HUES64 (cell line): ENCODE measurements at regions not wholly inside any gene's neighbourhood (a gene's known extent, or its start where the extent isn't known, plus 50 kb on each side); places are given as distances from the start of the nearest gene placed in this dataset.

ENCODE experiments used
- H3K27ac ChIP-seq: 2 replicates; pipeline ENCODE4 v1.7.0; 2013; ENCODE audit warnings: low read depth, low read length, inconsistent platforms
- H3K27me3 ChIP-seq: 2 replicates; pipeline ENCODE4 v1.6.1; 2013; ENCODE audit warnings: mild to moderate bottlenecking, low read length; ENCODE audit not compliant: insufficient read depth
- H3K36me3 ChIP-seq: 2 replicates; pipeline ENCODE4 v1.6.1; 2013; ENCODE audit warnings: mild to moderate bottlenecking, low read length; ENCODE audit not compliant: insufficient read depth
- H3K4me1 ChIP-seq: 2 replicates; pipeline ENCODE4 v1.6.1; 2013; ENCODE audit warnings: mild to moderate bottlenecking, low read length, moderate library complexity; ENCODE audit not compliant: insufficient read depth
- H3K4me3 ChIP-seq: 2 replicates; pipeline ENCODE4 v1.5.1; 2013; ENCODE audit warnings: mild to moderate bottlenecking, low read length, moderate library complexity
- H3K9ac ChIP-seq: 2 replicates; pipeline ENCODE4 v1.6.1; 2013; ENCODE audit warnings: mild to moderate bottlenecking, low read depth, low read length
- H3K9me3 ChIP-seq: 2 replicates; pipeline ENCODE4 v1.6.1; 2013; ENCODE audit warnings: low read depth, low read length; ENCODE audit not compliant: insufficient read depth
- WGBS: fragments of 150-250, 120-280 bp; methylation state at CpG from one replicate; pipeline ENCODE4 v1.1.7; 2013; ENCODE audit warnings: missing lambda C conversion rate; 5-methylcytosine and 5-hydroxymethylcytosine counted together

DNA sequence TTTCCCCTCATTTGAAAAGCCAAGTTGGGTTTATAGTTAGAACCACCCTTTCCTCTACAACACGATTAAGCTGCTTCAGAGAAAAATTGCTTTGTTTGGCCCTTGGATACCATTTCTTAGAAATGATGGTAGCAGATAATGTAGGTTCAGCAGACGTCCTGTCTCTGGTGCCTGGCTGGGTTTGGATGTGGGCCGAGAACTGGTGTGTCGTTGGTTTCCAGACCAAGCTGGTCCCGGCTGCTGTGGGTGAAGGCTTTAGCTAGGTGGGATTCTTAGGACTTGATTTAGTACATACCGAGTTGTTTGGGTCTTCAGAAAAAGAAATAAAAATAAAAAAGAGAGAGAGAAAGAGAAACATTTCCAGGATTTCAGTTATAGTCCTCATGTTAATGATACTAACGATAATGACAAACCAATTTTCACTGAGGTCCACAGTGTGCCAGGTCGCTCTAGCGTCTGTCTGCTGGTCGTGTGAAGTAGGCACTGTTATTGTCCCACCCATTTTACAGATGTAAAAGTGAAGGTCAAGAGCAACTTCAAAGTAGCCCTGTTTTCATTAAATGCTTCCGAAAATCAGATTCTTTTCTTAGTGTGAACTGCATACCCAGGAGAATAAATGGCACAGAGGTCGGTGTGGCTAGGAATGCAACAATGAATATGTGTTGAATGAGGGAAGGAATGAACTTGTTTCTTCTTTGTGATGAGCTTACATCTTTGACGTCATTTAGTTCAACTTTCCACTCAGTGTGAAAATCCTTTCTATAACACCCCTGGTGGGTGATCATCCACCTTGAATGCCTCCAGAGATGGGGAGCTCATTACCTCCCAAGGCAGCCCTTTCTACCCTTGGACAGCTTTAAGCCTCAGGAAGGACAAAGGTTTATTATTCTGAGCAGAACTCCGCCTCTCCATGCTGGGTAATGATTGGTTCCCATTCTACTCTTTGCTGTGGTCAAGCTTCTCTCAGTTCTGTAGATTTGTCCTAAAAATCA is 115.9 kb downstream of the INHBB start:
- WGBS = 79% methylated on average over 14 of the region's 14 CpGs
- H3K27ac ChIP-seq = no peak overlapping the region
- H3K9me3 ChIP-seq = no peaks in the 10 kb centered on the region; the same call in 1 of the 2 replicates
- H3K9ac ChIP-seq = no peak overlapping the region
- H3K4me1 ChIP-seq = peaks cover 9% of the 10 kb centered on the region
- H3K27me3 ChIP-seq = peaks cover 100% of the 10 kb centered on the region
- no peak overlapping the region for H3K4me3 ChIP-seq
- H3K36me3 ChIP-seq = no peaks in the 10 kb centered on the region

DNA sequence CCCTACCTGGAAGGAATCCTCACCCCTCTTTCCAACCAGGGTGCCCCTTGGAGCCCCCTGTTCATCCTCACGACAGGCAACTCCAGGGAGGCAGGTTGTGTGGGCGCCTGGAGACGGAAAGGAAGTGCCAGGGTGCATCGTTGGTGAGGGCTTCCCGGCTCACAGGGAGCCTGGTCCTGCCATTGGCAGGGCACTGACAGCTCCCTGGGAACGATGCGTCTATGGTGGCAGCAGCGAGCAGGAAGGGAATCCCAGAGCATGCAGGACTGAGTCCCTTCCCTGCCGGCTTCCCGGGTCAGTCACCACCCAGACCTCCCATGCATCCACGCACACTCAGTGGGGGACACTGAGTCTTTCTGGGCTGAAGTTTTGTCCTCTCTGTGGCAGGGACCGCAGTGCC is 117.6 kb downstream of the INHBB start:
- H3K4me3 ChIP-seq = no peak overlapping the region
- H3K4me1 ChIP-seq = peaks cover 10% of the 10 kb centered on the region
- H3K9me3 ChIP-seq = no peaks in the 10 kb centered on the region; the same call in 1 of the 2 replicates
- H3K27me3 ChIP-seq = peaks cover 100% of the 10 kb centered on the region
- H3K36me3 ChIP-seq = no peaks in the 10 kb centered on the region
- 41% methylated on average over 12 of the region's 12 CpGs for WGBS
- H3K27ac ChIP-seq = no peak overlapping the region
- no peak overlapping the region for H3K9ac ChIP-seq

GRCh38 chr2:120463996-120464395 is 118.1 kb downstream of the INHBB start:
- Histone ChIP-seq H3K4me1 (peaks cover 10% of the 10 kb centered on the region), H3K9me3 (no peaks in the 10 kb centered on the region), H3K36me3 (no peaks in the 10 kb centered on the region), H3K27me3 (peaks cover 100% of the 10 kb centered on the region), H3K9ac (no peak overlapping the region), H3K4me3 (no peak overlapping the region), H3K27ac (no peak overlapping the region)
- WGBS = 48% methylated on average over 1 of the region's 1 CpG

GRCh38 chr2:120464448-120464931 is 118.6 kb downstream of the INHBB start:
- Histone ChIP-seq H3K4me3 (no peak overlapping the region), H3K9me3 (no peaks in the 10 kb centered on the region), H3K27me3 (peaks cover 100% of the 10 kb centered on the region), H3K27ac (no peak overlapping the region), H3K4me1 (peaks cover 10% of the 10 kb centered on the region), H3K9ac (no peak overlapping the region), H3K36me3 (no peaks in the 10 kb centered on the region)
- WGBS = 67% methylated on average over 12 of the region's 12 CpGs

DNA sequence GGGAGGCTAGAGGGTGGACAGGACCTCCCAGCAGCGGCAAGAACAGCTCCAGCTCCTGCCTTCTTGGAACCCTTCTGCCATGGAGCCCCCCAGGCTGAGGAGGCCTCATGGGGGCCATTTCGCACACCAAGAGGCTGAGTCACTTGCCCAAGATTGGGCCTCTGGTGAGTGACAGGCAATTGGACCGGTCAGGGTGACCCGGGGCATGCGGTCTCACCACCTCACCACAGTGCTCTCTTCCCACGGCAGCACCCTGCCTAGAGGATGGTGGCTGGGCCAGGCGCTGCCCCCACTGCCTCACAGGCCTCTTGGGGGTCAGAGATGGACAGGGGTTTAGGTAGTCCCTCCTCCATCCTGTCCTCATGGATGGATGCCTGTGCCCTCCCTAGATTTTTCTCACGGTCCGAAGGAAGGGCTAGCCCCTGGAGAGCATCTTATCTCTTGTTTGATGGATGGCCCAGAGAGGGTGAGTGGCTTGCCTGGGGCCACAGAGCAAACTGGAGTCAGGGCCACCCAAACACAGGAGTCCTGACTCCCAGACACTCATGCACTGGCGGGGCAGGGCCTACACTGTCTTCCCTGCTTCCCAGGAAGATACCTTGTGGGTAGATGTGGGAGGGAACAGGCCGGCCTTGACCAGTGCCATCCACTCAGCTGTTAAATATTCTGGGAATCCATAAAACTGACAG is 119.2 kb downstream of the INHBB start:
- no peak overlapping the region for H3K4me3 ChIP-seq
- H3K9me3 ChIP-seq = no peaks in the 10 kb centered on the region
- no peak overlapping the region for H3K27ac ChIP-seq
- peaks cover 100% of the 10 kb centered on the region for H3K27me3 ChIP-seq
- peaks cover 10% of the 10 kb centered on the region for H3K4me1 ChIP-seq
- no peak overlapping the region for H3K9ac ChIP-seq
- no peaks in the 10 kb centered on the region for H3K36me3 ChIP-seq
- WGBS = 73% methylated on average over 11 of the region's 11 CpGs

GRCh38 chr2:120465701-120465988 is 119.7 kb downstream of the INHBB start:
- Histone ChIP-seq H3K36me3 (no peaks in the 10 kb centered on the region), H3K27me3 (peaks cover 100% of the 10 kb centered on the region), H3K9ac (no peak overlapping the region), H3K4me1 (peaks cover 10% of the 10 kb centered on the region), H3K9me3 (no peaks in the 10 kb centered on the region), H3K27ac (no peak overlapping the region), H3K4me3 (peak overlapping the region; percentile 29; the same call in 1 of the 2 replicates)
- 10% methylated on average over 6 of the region's 6 CpGs for WGBS

DNA sequence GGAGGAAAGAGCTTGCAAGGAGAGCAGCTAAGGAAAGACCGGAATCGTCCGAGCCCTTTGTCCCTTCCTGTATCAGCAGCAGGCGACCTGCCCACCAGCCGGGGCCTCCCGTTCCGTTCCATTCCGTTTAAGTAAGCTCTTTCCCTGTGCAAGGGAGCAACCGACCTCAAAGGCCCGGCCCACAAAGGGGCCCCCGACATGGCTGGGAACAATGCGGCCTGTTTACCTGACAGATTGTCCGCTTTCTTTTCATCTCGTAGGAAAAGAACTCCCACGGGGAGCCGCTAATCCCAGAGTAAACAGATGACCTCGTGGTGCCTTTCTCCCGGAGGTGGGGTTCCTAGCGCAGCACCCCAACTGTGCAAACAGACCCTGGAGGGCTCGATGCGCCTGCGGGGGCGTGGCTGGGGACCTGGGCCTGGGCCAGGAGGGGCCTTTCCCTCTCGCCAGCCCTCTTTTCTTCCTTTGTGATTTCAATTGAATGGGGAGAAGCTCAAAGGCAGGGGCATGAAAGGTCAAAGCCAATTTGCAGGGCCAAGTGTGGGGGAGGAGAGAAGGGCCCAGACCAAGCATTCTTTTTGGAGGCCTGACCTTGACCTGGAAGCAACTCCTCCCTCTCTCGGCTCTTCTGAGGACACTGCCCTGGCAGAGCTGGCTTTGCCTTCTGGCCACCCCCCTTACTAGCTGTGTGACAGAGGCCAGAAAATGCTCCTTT is 120.2 kb downstream of the INHBB start:
- Histone ChIP-seq H3K36me3 (no peaks in the 10 kb centered on the region), H3K4me3 (peak overlapping the region; percentile 29; the same call in 1 of the 2 replicates), H3K9me3 (no peaks in the 10 kb centered on the region), H3K9ac (no peak overlapping the region), H3K27me3 (peaks cover 100% of the 10 kb centered on the region), H3K27ac (no peak overlapping the region), H3K4me1 (peaks cover 10% of the 10 kb centered on the region)
- 1% methylated on average over 25 of the region's 25 CpGs for WGBS

DNA sequence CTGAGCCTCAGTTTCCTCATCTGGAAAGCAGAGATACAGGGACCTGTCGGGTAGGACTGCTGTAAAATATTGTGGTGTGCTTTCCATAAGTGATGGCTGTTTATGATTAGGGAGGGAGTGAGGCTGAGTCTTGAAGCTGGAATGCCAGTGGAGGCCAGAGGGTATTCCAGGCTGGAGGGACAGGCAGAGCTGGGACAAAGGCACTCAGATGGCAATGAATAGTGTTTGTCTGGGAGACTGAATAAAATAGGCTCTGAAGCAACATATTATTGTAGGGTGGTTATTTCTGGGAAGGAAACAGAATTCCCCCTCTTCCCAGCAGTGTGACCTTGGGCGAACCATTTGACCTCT is 120.7 kb downstream of the INHBB start:
- H3K27me3 ChIP-seq = peaks cover 100% of the 10 kb centered on the region
- H3K9ac ChIP-seq = no peak overlapping the region
- H3K4me3 ChIP-seq = peak overlapping the region; percentile 29; the same call in 1 of the 2 replicates
- H3K4me1 ChIP-seq = peaks cover 10% of the 10 kb centered on the region
- H3K27ac ChIP-seq = no peak overlapping the region
- no peaks in the 10 kb centered on the region for H3K36me3 ChIP-seq
- H3K9me3 ChIP-seq = no peaks in the 10 kb centered on the region
- WGBS = 56% methylated on average over 2 of the region's 2 CpGs

GRCh38 chr2:120468136-120468535 is 122.2 kb downstream of the INHBB start:
- H3K9me3 ChIP-seq = 0 out of 2 replicates have a peak, but pooled peaks cover 5% of the 10 kb centered on the region
- H3K36me3 ChIP-seq = no peaks in the 10 kb centered on the region
- H3K27me3 ChIP-seq = peaks cover 100% of the 10 kb centered on the region
- H3K4me3 ChIP-seq = no peak overlapping the region
- H3K4me1 ChIP-seq = peaks cover 10% of the 10 kb centered on the region
- 91% methylated on average over 6 of the region's 6 CpGs for WGBS
- no peak overlapping the region for H3K27ac ChIP-seq
- H3K9ac ChIP-seq = no peak overlapping the region

DNA sequence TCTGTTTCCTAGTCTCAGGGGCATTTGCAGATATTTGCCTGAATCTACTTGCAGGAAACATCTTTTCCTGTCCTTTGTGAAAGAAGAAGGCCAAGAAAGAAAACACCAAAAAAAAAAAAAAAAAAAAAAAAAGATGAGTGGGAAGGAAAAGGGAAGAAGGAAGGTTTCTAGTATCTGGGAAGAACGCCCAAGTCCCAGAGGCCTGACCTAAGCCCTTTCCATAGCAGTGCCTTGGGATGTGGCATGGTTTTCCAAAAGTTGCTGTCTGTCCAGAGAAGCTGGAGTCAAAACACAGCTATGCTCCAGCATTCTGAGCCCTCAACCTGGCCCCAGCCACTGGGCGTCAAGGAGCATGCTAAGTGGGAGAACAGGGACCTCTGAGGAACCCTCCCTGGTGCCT is 123.5 kb downstream of the INHBB start:
- no peak overlapping the region for H3K27ac ChIP-seq

More for the DNA sequence above, 123.5 kb downstream of the INHBB start:
- Histone ChIP-seq H3K9me3 (0 out of 2 replicates have a peak, but pooled peaks cover 5% of the 10 kb centered on the region), H3K36me3 (no peaks in the 10 kb centered on the region), H3K27me3 (peaks cover 100% of the 10 kb centered on the region), H3K4me1 (peaks cover 10% of the 10 kb centered on the region), H3K9ac (no peak overlapping the region), H3K4me3 (no peak overlapping the region)
- WGBS = 89% methylated on average over 2 of the region's 2 CpGs
